ENCODE measurements at regions not wholly inside any gene's neighbourhood (a gene's known extent, or its start where the extent isn't known, plus 50 kb on each side); places are given as distances from the start of the nearest gene placed in this dataset.
A peak's percentile ranks its signal among the peaks of the same experiment; 100 is the strongest.

DNA sequence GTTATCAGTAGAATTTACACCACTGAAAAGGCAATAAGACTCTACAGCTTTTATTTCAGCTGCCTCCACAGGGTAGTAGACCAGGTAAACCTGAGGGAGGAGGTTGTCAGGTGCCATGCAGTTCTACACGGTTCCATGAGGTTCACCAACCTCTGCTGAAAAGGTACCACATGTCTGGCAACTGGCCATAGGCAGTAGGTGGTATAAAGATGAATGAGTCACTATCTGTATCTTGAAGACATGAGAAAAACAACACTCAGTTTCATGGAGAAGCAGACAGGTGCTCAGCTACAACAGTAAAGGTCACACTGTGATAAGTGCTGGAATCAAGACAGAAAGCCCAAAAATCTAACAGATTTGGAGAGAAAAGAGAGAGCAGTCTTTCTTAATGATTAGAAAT is 145.4 kb downstream of the PTGER3 start:
- DNase-seq (ENCODE audit: low spot score): no peak
- TF ChIP-seq, protein P1, sequence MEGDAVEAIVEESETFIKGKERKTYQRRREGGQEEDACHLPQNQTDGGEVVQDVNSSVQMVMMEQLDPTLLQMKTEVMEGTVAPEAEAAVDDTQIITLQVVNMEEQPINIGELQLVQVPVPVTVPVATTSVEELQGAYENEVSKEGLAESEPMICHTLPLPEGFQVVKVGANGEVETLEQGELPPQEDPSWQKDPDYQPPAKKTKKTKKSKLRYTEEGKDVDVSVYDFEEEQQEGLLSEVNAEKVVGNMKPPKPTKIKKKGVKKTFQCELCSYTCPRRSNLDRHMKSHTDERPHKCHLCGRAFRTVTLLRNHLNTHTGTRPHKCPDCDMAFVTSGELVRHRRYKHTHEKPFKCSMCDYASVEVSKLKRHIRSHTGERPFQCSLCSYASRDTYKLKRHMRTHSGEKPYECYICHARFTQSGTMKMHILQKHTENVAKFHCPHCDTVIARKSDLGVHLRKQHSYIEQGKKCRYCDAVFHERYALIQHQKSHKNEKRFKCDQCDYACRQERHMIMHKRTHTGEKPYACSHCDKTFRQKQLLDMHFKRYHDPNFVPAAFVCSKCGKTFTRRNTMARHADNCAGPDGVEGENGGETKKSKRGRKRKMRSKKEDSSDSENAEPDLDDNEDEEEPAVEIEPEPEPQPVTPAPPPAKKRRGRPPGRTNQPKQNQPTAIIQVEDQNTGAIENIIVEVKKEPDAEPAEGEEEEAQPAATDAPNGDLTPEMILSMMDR (IDR thresholded peaks at IDR 0.05): no peak
- no peak for ATAC-seq (ENCODE audit: low FRiP score)

DNA sequence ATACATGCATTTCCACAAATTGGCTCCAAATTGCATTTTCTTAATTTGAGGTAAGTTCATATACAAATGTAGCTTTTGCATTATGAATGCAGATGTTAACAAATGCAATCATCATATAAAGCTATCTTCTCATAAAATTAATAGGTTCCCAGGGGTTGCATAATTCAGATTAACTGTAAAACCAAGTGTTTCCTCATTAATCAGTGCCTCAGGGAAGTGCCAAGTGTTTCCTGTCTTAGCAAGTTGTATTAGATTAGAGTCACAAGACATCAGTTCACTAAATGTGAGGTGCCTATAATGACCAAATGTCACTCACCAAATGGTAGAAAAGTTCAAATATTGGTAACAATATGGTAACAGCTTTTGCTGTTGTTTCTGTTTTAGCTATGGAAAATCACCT is 140.8 kb downstream of the PTGER3 start:
- ATAC-seq (ENCODE audit: low FRiP score) (no peak), DNase-seq (ENCODE audit: low spot score) (no peak)
- TF ChIP-seq, protein P1 (IDR thresholded peaks at IDR 0.05): no peak

DNA sequence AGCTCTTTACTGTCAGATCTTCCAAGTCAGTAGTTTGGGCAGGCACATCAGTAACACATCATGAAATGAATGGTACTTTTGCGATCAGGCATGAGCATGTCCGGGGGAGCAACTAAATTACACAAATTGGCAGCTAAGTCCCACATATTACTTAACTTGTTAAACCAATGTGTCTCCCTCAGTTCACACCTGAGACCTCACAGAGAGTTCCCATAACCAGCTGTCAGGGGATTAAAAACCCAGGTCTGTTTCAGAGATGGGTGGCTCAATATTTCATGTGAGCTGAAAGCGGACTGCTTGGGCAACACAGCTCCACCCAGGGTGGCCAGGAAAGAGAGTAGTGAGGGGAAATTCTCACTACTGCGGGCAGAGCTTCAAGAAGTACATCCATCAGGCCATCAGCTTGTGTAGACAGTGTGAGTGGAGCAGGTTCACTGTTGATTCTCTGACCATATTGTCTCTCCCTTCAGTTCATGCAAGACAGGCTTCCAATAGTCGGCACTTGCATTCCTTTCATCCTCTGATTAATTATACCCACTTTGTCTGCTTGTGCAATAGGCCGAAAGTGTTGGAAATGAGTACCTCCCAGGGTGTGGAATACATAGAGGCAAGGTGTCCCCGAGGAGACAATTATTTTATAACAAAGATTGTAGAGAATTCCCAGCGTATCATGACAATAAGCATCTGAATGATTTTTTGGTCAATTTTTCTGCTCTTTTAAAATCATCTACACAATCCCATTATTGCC is 139.9 kb downstream of the PTGER3 start:
- TF ChIP-seq, protein P1 (IDR thresholded peaks at IDR 0.05): no peak
- DNase-seq (ENCODE audit: low spot score) (no peak), ATAC-seq (ENCODE audit: low FRiP score) (peak; percentile 72)

DNA sequence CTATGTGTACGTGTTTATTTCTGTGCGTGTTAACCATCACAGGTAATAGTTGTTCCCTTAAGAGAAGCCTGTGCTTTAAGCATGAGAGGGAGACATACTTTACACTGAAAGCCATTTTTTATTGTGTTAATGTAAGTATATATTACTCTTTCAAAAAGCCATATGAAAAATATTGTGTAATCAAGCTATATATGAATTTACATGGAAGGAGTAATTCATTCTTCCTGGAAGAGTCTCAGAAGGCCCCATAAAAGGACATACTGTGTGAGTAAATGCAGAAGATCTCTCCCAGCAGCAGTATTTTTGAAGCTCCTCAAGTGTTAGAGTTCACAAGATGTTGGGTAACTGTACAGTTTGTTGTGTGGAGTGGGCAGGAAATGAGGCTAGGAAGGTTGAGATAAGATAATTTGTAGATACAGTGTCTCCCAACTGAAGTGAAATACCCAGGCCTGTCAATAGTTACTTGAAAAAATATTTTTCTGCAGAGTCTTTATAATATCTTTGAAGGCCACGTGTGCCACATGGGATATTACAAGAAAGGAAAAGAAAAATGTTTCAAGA is 138.3 kb downstream of the PTGER3 start:
- DNase-seq (ENCODE audit: low spot score): no peak
- TF ChIP-seq, protein P1 (IDR thresholded peaks at IDR 0.05): no peak
- ATAC-seq (ENCODE audit: low FRiP score): no peak

DNA sequence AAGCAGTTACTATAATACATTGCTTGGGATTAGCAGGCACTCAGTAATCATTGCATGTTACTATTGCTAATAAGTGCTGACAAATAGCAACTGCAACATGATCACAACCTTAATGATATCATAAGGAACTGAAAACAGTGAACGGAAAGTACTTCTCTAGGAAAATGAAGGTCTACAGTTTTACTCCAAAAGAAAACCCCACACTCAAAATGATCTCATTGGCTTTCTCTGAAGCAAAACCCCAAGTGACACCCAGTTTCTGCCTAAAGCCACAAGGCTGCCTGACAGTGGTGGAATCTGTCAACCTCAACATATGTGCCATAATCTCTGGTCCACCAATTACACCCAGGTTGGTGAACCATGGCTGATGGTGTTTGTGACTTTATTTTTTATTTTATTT is 137.6 kb downstream of the PTGER3 start:
- DNase-seq (ENCODE audit: low spot score) (no peak), ATAC-seq (ENCODE audit: low FRiP score) (no peak)
- TF ChIP-seq, protein P1 (IDR thresholded peaks at IDR 0.05): no peak

DNA sequence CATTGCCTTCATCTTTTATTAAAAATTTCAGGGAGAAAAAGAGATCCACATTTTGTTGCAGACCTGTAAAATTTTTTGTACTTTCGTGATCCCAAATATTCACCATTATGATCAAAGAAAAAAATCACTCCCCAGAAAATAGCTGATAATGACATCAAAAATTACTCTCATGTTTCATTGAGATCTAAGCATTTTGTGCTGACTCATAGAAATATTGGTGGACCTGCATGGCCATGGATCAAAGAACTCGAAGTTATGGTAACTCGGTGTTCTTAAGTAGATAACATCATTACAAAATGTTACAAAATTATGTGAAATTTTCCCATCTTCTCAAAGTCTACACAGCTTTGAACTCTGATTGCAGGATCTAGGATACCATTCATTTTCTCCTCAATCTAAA is 135.8 kb downstream of the PTGER3 start:
- no peak for ATAC-seq (ENCODE audit: low FRiP score)

More for the DNA sequence above, 135.8 kb downstream of the PTGER3 start:
- TF ChIP-seq, protein P1 (IDR thresholded peaks at IDR 0.05): no peak
- no peak for DNase-seq (ENCODE audit: low spot score)
